HuH-7 (cell line): ENCODE measurements at regions not wholly inside any gene's neighbourhood (a gene's known extent, or its start where the extent isn't known, plus 50 kb on each side); places are given as distances from the start of the nearest gene placed in this dataset.
"Not testable (repeated sequence)": the region's sequence is repeated elsewhere in the genome, so short reads cannot be mapped to it uniquely, and the experiment has no call there.

Experiments
- DNase-seq: peaks from one replicate; pipeline ENCODE4 v3.0.0; 2011; ENCODE audit warnings: low spot score

GRCh38 chr1:117314951-117315350 lies 52.3 kb upstream of the MAN1A2 start:
- DNase-seq, result not testable (repeated sequence)

- DNase-seq, result no peak
Observed at GRCh38 chr1:117313555-117313954, 53.7 kb upstream of the MAN1A2 start.

GRCh38 chr1:117312453-117313138 lies 54.7 kb upstream of the MAN1A2 start:
- DNase-seq, result no peak

- no peak for DNase-seq
Observed at GRCh38 chr1:117308311-117308916, 58.8 kb upstream of the MAN1A2 start.

GRCh38 chr1:117301901-117302300 lies 65.3 kb upstream of the MAN1A2 start:
- DNase-seq, result no peak

GRCh38 chr1:117300183-117300582 lies 67.1 kb upstream of the MAN1A2 start:
- DNase-seq, result not testable (repeated sequence)

GRCh38 chr1:117295001-117295400 lies 72.2 kb upstream of the MAN1A2 start:
- no peak for DNase-seq

- no peak for DNase-seq
Observed at GRCh38 chr1:117290890-117291289, 76.4 kb upstream of the MAN1A2 start.

- no peak for DNase-seq
Observed at GRCh38 chr1:117289316-117289870, 77.9 kb upstream of the MAN1A2 start.

- DNase-seq, result no peak
Observed at GRCh38 chr1:117286562-117286961, 75.8 kb upstream of the VTCN1 start.

- no peak for DNase-seq
Observed at GRCh38 chr1:117286145-117286544, 75.4 kb upstream of the VTCN1 start.

GRCh38 chr1:117284399-117285215 lies 73.9 kb upstream of the VTCN1 start:
- peak; percentile 23 for DNase-seq

- DNase-seq, result no peak
Observed at GRCh38 chr1:117278531-117278930, 67.8 kb upstream of the VTCN1 start.

- DNase-seq, result no peak
Observed at GRCh38 chr1:117275055-117275454, 64.3 kb upstream of the VTCN1 start.

GRCh38 chr1:117271959-117272358 lies 61.2 kb upstream of the VTCN1 start:
- no peak for DNase-seq

- DNase-seq, result no peak
Observed at GRCh38 chr1:117271129-117271528, 60.4 kb upstream of the VTCN1 start.

- DNase-seq, result no peak
Observed at GRCh38 chr1:117270679-117271078, 60.0 kb upstream of the VTCN1 start.

- DNase-seq, result no peak
Observed at GRCh38 chr1:117268535-117269455, 58.1 kb upstream of the VTCN1 start.

- no peak for DNase-seq
Observed at GRCh38 chr1:117267232-117267774, 56.6 kb upstream of the VTCN1 start.

GRCh38 chr1:117262976-117263375 lies 52.2 kb upstream of the VTCN1 start:
- no peak for DNase-seq

GRCh38 chr1:117261424-117261785 lies 50.7 kb upstream of the VTCN1 start:
- DNase-seq, result no peak
